Parathyroid adenoma (tissue), 2 donors: ENCODE measurements at regions not wholly inside any gene's neighbourhood (a gene's known extent, or its start where the extent isn't known, plus 50 kb on each side); places are given as distances from the start of the nearest gene placed in this dataset.

Experiments used
- H2AFZ ChIP-seq: fragments of 300-600 bp; sonication (generic); one replicate; pipeline ENCODE4 v1.7.0; 2017; ENCODE audit warnings: antibody characterized with exemption, mild to moderate bottlenecking
- H3K27ac ChIP-seq: fragments of 300-600 bp; sonication (generic); one replicate; pipeline ENCODE4 v1.7.0; 2017
- H3K27me3 ChIP-seq: fragments of 300-600 bp; sonication (generic); one replicate; pipeline ENCODE4 v1.7.0; 2017; ENCODE audit warnings: low read length; ENCODE audit not compliant: control insufficient read depth, insufficient read depth
- H3K36me3 ChIP-seq: fragments of 300-600 bp; sonication (generic); one replicate; pipeline ENCODE4 v1.7.0; 2017; ENCODE audit warnings: low read length; ENCODE audit not compliant: control insufficient read depth, insufficient read depth
- H3K4me1 ChIP-seq: fragments of 300-600 bp; sonication (generic); one replicate; pipeline ENCODE4 v1.7.0; 2017; ENCODE audit warnings: control low read depth
- H3K4me2 ChIP-seq: fragments of 300-600 bp; sonication (generic); one replicate; pipeline ENCODE4 v1.7.0; 2017; ENCODE audit warnings: low read length
- H3K4me3 ChIP-seq: fragments of 300-600 bp; sonication (generic); one replicate; pipeline ENCODE4 v1.7.0; 2017; ENCODE audit warnings: low read depth, low read length
- H3K79me2 ChIP-seq: fragments of 300-600 bp; sonication (generic); one replicate; pipeline ENCODE4 v1.7.0; 2017; ENCODE audit warnings: control low read depth
- H3K9ac ChIP-seq: fragments of 300-600 bp; sonication (generic); one replicate; pipeline ENCODE4 v1.7.0; 2017; ENCODE audit warnings: mild to moderate bottlenecking
- H3K9me3 ChIP-seq: fragments of 300-600 bp; sonication (generic); one replicate; pipeline ENCODE4 v1.7.0; 2017; ENCODE audit warnings: low read length; ENCODE audit not compliant: control insufficient read depth
- CTCF ChIP-seq: fragments of 300-600 bp; sonication (generic); IDR thresholded peaks from one replicate; pipeline ENCODE4 v1.7.0; 2017; ENCODE audit warnings: antibody characterized with exemption, mild to moderate bottlenecking
- donor health status: primary hyperparathyroidism.

GRCh38 chr4:110354460-110354859 lies 121.5 kb upstream of the ENPEP start:
- H3K4me3 ChIP-seq = no peak overlapping the region
- TF ChIP-seq CTCF = no peak
- no peaks in the 10 kb centered on the region for H3K36me3 ChIP-seq
- no peaks in the 10 kb centered on the region for H3K4me1 ChIP-seq
- no peaks in the 10 kb centered on the region for H3K9me3 ChIP-seq
- no peak overlapping the region for H3K9ac ChIP-seq
- no peak overlapping the region for H3K4me2 ChIP-seq
- H3K27ac ChIP-seq = no peak overlapping the region
- no peaks in the 10 kb centered on the region for H3K79me2 ChIP-seq
- no peak overlapping the region for H2AFZ ChIP-seq
- H3K27me3 ChIP-seq = no peaks in the 10 kb centered on the region

GRCh38 chr4:110352670-110353442 lies 123.1 kb upstream of the ENPEP start:
- Histone ChIP-seq H3K27me3 (no peaks in the 10 kb centered on the region), H3K4me1 (no peaks in the 10 kb centered on the region), H3K36me3 (no peaks in the 10 kb centered on the region), H3K4me3 (no peak overlapping the region), H3K4me2 (no peak overlapping the region), H2AFZ (no peak overlapping the region), H3K9me3 (no peaks in the 10 kb centered on the region), H3K9ac (no peak overlapping the region), H3K27ac (no peak overlapping the region), H3K79me2 (no peaks in the 10 kb centered on the region)
- no peak for TF ChIP-seq CTCF

GRCh38 chr4:110348711-110349383 lies 127.1 kb upstream of the ENPEP start:
- Histone ChIP-seq H3K36me3 (no peaks in the 10 kb centered on the region), H3K27ac (no peak overlapping the region), H2AFZ (no peak overlapping the region), H3K79me2 (no peaks in the 10 kb centered on the region), H3K4me1 (no peaks in the 10 kb centered on the region), H3K4me2 (no peak overlapping the region), H3K9me3 (no peaks in the 10 kb centered on the region), H3K9ac (no peak overlapping the region), H3K27me3 (no peaks in the 10 kb centered on the region), H3K4me3 (no peak overlapping the region)
- TF ChIP-seq CTCF = no peak

- H3K9me3 ChIP-seq = no peaks in the 10 kb centered on the region
- no peak overlapping the region for H3K9ac ChIP-seq
- no peaks in the 10 kb centered on the region for H3K36me3 ChIP-seq
- no peak overlapping the region for H3K27ac ChIP-seq
- H3K4me3 ChIP-seq = no peak overlapping the region
- H3K4me1 ChIP-seq = no peaks in the 10 kb centered on the region
- H3K4me2 ChIP-seq = no peak overlapping the region
- no peaks in the 10 kb centered on the region for H3K27me3 ChIP-seq
- H2AFZ ChIP-seq = no peak overlapping the region
- TF ChIP-seq CTCF = no peak
- no peaks in the 10 kb centered on the region for H3K79me2 ChIP-seq
Observed at GRCh38 chr4:110347805-110348204, 128.2 kb upstream of the ENPEP start.

GRCh38 chr4:110344165-110344564 lies 131.8 kb upstream of the ENPEP start:
- H3K27ac ChIP-seq = no peak overlapping the region
- no peak overlapping the region for H3K4me2 ChIP-seq
- H3K4me3 ChIP-seq = peak overlapping the region; percentile 35
- no peak overlapping the region for H2AFZ ChIP-seq
- no peak overlapping the region for H3K9ac ChIP-seq
- no peaks in the 10 kb centered on the region for H3K36me3 ChIP-seq
- peak; percentile 25 for TF ChIP-seq CTCF
- no peaks in the 10 kb centered on the region for H3K27me3 ChIP-seq
- no peaks in the 10 kb centered on the region for H3K4me1 ChIP-seq
- H3K79me2 ChIP-seq = no peaks in the 10 kb centered on the region
- no peaks in the 10 kb centered on the region for H3K9me3 ChIP-seq
